HEK293T (cell line): ENCODE measurements at regions not wholly inside any gene's neighbourhood (a gene's known extent, or its start where the extent isn't known, plus 50 kb on each side); places are given as distances from the start of the nearest gene placed in this dataset.

Experiments used
- BHLHE40 ChIP-seq: fragments of 450-650 bp; IDR thresholded peaks from 2 replicates; pipeline ENCODE4 v1.6.1; 2016; ENCODE audit warnings: mild to moderate bottlenecking, moderate library complexity, borderline replicate concordance
- CTBP1 ChIP-seq: fragments of 450-650 bp; IDR thresholded peaks from 2 replicates; pipeline ENCODE4 v1.6.1; 2016; ENCODE audit warnings: borderline replicate concordance
- ELF4 ChIP-seq: fragments of 450-650 bp; IDR thresholded peaks from 2 replicates; pipeline ENCODE4 v1.6.1; 2017; ENCODE audit warnings: antibody characterized with exemption
- FOXA1 ChIP-seq: fragments of 450-650 bp; IDR thresholded peaks from 2 replicates; pipeline ENCODE4 v1.6.1; 2016; ENCODE audit warnings: mild to moderate bottlenecking
- FOXK2 ChIP-seq: fragments of 450-650 bp; IDR thresholded peaks from 2 replicates; pipeline ENCODE4 v1.6.1; 2016; ENCODE audit warnings: mild to moderate bottlenecking
- FOXM1 ChIP-seq: fragments of 450-650 bp; IDR thresholded peaks from 2 replicates; pipeline ENCODE4 v1.6.1; 2017; ENCODE audit warnings: mild to moderate bottlenecking, borderline replicate concordance
- L3MBTL2 ChIP-seq: fragments of 450-650 bp; conservative IDR thresholded peaks from 2 replicates; pipeline ENCODE4 v1.6.1; 2016; ENCODE audit warnings: mild to moderate bottlenecking
- LEF1 ChIP-seq: fragments of 450-650 bp; IDR thresholded peaks from 2 replicates; pipeline ENCODE4 v1.6.1; 2017; ENCODE audit warnings: mild to moderate bottlenecking, borderline replicate concordance
- SP1 ChIP-seq: fragments of 450-650 bp; IDR thresholded peaks from 2 replicates; pipeline ENCODE4 v1.6.1; 2017
- SUZ12 ChIP-seq: fragments of 450-650 bp; IDR thresholded peaks from 2 replicates; pipeline ENCODE4 v1.6.1; 2016; ENCODE audit warnings: mild to moderate bottlenecking

GRCh38 chr4:53923921-53924320 is 140.5 kb downstream of the CHIC2 start:
- no peak for TF ChIP-seq SP1
- TF ChIP-seq FOXA1, result no peak
- TF ChIP-seq BHLHE40, result no peak
- TF ChIP-seq FOXM1, result no peak
- no peak for TF ChIP-seq ELF4
- no peak for TF ChIP-seq FOXK2
- no peak for TF ChIP-seq CTBP1
- TF ChIP-seq LEF1, result no peak
- no peak for TF ChIP-seq L3MBTL2
- TF ChIP-seq SUZ12, result no peak
